Activated CD4-positive, alpha-beta memory T cell treated with anti-CD3 and anti-CD28 coated beads for 36 hours (primary cell): ENCODE measurements at regions not wholly inside any gene's neighbourhood (a gene's known extent, or its start where the extent isn't known, plus 50 kb on each side); places are given as distances from the start of the nearest gene placed in this dataset.

Experiments
- CTCF ChIA-PET: fragments of 350-600 bp; sonication (Branson Sonifier 250); formaldehyde crosslinking; loops from one replicate; lab custom pipeline; 2021; ENCODE audit warnings: antibody characterized with exemption, inconsistent platforms; lab: Charles Lee
- POLR2A ChIA-PET: fragments of 350-600 bp; sonication (Branson Sonifier 250); formaldehyde crosslinking; loops from one replicate; lab custom pipeline; 2021; ENCODE audit warnings: antibody characterized with exemption; lab: Charles Lee
- DNase-seq: peaks from one replicate; pipeline ENCODE4 v3.0.0-alpha.2; 2020
- H3K27ac Mint-ChIP-seq: one replicate; pipeline ENCODE4 v1.8.0; 2021; ENCODE audit warnings: mixed read lengths
- H3K27me3 Mint-ChIP-seq: one replicate; pipeline ENCODE4 v1.8.0; 2021; ENCODE audit warnings: mixed read lengths
- H3K36me3 Mint-ChIP-seq: one replicate; pipeline ENCODE4 v1.8.0; 2021; ENCODE audit warnings: mixed read lengths
- H3K4me1 Mint-ChIP-seq: one replicate; pipeline ENCODE4 v1.8.0; 2021; ENCODE audit warnings: low read depth, mixed read lengths
- H3K4me3 Mint-ChIP-seq: one replicate; pipeline ENCODE4 v1.8.0; 2021; ENCODE audit warnings: mild to moderate bottlenecking, mixed read lengths
- H3K9me3 Mint-ChIP-seq: one replicate; pipeline ENCODE4 v1.8.0; 2021; ENCODE audit warnings: mixed read lengths
- intact Hi-C: fragments of 100-400 bp; cut with micrococcal nuclease; formaldehyde crosslinking; loops from one replicate; pipeline ENCODE4 v1.15.1; 2023

DNA sequence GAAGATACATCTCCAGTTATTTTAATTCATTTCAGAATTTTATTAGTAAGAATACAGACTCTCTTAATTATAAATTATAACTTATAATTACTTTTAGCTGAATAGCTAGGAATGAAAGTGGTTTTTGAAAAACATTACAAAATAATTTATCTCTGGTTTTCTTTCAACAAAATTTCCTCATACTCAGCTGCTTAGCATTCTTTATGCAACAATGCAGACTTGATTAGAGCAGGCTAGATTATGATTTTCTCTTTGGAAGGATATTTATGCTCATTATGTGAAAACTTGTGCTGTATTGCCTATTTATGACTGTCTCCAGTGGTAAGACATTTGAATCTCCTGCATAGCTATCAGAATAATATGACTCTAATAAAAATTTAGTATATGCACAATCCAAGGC lies 2023.7 kb downstream of the C4orf33 start:
- Mint-ChIP-seq H3K4me1 (no peaks in the 10 kb centered on the region), H3K4me3 (no peak overlapping the region), H3K9me3 (peaks cover 3% of the 10 kb centered on the region), H3K36me3 (no peaks in the 10 kb centered on the region), H3K27me3 (no peaks in the 10 kb centered on the region), H3K27ac (no peak overlapping the region)
- POLR2A ChIA-PET, result no interaction called here
- DNase-seq, result no peak
- CTCF ChIA-PET, result interaction anchor here (0.8 kb wide), 1 partner anchor 12 kb away, joined by 3 read pairs; no protein-coding TSS in a partner anchor
- intact Hi-C loops, result no loop called here

DNA sequence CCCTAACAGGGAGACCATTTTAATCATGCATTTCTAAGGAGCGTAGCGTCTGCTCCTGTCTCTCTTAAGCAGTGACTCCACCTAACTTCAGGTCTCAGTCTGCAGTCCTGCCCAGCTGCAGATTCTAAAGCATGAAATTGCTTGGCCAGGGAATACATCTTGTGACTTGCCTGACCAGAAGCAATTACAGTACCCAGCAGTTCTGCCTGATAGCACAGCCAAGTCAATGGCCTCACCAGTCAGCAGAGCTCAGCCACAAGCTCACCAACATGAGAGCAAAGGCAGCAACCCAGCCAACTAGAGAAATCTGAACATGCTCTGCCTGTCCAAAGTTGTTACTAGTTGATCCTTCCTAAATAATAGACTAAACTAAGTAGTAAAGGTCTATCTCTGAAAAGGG lies 2011.9 kb upstream of the PCDH10 start:
- DNase-seq, result no peak
- POLR2A ChIA-PET, result no interaction called here
- no peaks in the 10 kb centered on the region for H3K4me1 Mint-ChIP-seq
- no peak overlapping the region for H3K4me3 Mint-ChIP-seq
- no peaks in the 10 kb centered on the region for H3K27me3 Mint-ChIP-seq
- intact Hi-C loops, result no loop called here
- peaks cover 14% of the 10 kb centered on the region for H3K9me3 Mint-ChIP-seq
- H3K36me3 Mint-ChIP-seq, result no peaks in the 10 kb centered on the region
- CTCF ChIA-PET, result no interaction called here
- no peak overlapping the region for H3K27ac Mint-ChIP-seq

DNA sequence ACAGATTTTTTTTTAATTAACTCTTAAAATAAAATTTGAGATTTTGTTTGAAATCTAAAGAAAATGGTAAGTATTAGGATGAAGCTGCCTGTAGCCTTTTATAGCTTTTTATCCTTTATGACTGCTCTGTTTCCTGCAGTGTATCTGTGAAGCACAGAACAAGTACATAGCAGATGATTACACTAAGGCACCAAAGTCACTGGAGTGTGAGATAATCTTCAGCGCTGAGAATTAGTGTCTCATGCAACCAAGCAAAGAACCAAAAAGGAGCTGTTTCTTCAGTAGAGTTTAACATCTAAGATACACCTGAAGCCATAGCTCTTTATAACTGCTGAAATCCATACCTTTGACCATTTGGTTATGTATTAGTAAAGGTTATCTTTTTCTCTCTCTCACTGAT lies 1989.8 kb upstream of the PCDH10 start:
- POLR2A ChIA-PET, result no interaction called here
- Mint-ChIP-seq H3K36me3 (no peaks in the 10 kb centered on the region), H3K4me1 (no peaks in the 10 kb centered on the region), H3K27me3 (no peaks in the 10 kb centered on the region), H3K27ac (no peak overlapping the region), H3K9me3 (peaks cover 7% of the 10 kb centered on the region), H3K4me3 (no peak overlapping the region)
- no peak for DNase-seq
- CTCF ChIA-PET, result no interaction called here
- intact Hi-C loops, result no loop called here

DNA sequence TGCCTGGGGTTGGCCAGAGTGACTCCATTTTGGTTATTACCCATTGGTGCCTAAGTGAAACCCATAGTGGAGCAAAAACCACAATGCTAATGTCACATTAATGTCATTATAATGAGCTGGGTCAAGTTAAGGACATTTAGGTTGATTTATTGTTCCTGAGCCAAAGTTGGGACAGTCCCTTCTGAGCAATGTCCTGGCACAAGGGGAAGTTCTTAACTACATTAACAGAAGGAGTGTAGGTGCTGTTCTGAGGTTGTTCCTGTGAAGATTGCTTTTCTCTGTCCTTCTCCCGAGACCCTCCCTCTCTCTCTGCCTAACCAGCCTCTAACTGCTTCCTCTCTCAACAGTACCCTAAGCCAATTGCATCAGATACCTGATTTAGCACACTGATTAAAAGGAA lies 1956.8 kb upstream of the PCDH10 start:
- no peak overlapping the region for H3K4me3 Mint-ChIP-seq
- intact Hi-C loops, result no loop called here
- H3K27ac Mint-ChIP-seq, result no peak overlapping the region
- POLR2A ChIA-PET, result no interaction called here
- no peaks in the 10 kb centered on the region for H3K4me1 Mint-ChIP-seq
- CTCF ChIA-PET, result no interaction called here
- H3K27me3 Mint-ChIP-seq, result no peaks in the 10 kb centered on the region
- DNase-seq, result no peak
- H3K36me3 Mint-ChIP-seq, result no peaks in the 10 kb centered on the region
- peaks cover 17% of the 10 kb centered on the region for H3K9me3 Mint-ChIP-seq

DNA sequence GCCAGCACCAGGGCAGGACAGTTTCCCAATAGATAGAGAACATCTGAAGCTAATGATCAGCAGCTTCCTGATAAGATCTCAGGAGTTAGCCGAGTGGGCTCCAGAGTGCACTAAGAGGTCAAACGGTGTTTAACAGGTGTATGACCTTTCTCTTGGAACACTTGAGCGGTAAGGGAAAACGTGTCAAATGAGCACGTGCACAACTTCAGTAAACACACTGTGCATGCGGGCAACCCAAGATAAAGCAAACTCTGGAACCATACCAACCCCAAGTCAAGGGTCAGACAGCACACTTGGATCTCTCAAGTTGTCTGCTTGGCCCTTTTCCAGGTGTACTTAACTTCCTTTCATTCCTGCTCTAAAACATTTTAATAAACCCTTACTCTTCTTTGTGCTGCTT lies 1941.5 kb upstream of the PCDH10 start:
- CTCF ChIA-PET, result no interaction called here
- H3K4me1 Mint-ChIP-seq, result no peaks in the 10 kb centered on the region

DNA sequence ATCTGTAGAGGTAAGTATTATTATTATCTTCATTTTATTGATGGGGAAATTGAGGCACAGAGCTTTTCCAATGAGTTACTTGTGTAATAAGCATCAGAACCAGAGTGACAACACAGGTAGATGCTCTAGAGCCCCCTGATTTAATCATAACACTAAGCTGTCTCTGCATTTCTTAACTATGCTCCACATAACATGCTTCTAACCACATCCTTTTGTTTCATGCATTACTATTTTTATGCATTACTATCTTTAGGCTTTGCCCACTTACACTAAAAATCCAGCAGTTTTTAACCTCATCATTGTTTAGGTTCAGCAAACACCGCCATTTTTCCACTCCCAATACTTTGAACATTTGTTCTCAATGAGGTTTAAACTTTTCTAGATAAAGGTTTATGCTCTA lies 1900.8 kb upstream of the PCDH10 start:
- Mint-ChIP-seq H3K27me3 (no peaks in the 10 kb centered on the region), H3K9me3 (peaks cover 6% of the 10 kb centered on the region), H3K36me3 (no peaks in the 10 kb centered on the region), H3K4me1 (no peaks in the 10 kb centered on the region), H3K27ac (no peak overlapping the region), H3K4me3 (no peak overlapping the region)
- ChIA-PET POLR2A (no interaction called here), CTCF (no interaction called here)
- no peak for DNase-seq
- intact Hi-C loops, result no loop called here

More for the DNA sequence above, 1941.5 kb upstream of the PCDH10 start:
- intact Hi-C loops, result no loop called here
- POLR2A ChIA-PET, result no interaction called here
- no peak for DNase-seq
- no peaks in the 10 kb centered on the region for H3K27me3 Mint-ChIP-seq
- no peak overlapping the region for H3K27ac Mint-ChIP-seq
- H3K4me3 Mint-ChIP-seq, result no peak overlapping the region
- no peaks in the 10 kb centered on the region for H3K36me3 Mint-ChIP-seq
- peaks cover 5% of the 10 kb centered on the region for H3K9me3 Mint-ChIP-seq

DNA sequence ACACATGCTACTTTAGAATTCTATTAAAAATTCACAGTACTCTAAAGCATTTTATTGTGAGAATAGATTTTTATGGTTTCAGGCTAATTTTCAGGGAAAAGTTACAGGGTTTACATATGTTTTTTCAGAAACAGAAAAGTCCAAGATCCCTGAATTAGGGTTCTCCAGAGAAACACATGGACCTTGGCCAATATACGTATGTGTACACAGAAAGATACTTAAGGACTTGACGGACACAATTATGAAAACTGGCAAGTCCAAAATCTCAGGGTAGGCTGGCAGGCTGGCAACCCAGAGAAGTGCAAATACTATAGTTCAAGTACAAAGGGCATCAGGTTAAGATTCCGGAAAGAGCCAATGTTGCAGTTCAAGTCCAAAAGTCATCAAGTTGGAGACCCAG lies 1897.8 kb upstream of the PCDH10 start:
- no peaks in the 10 kb centered on the region for H3K36me3 Mint-ChIP-seq
- POLR2A ChIA-PET, result no interaction called here
- no peaks in the 10 kb centered on the region for H3K27me3 Mint-ChIP-seq
- peaks cover 2% of the 10 kb centered on the region for H3K9me3 Mint-ChIP-seq
- no peak overlapping the region for H3K4me3 Mint-ChIP-seq
- CTCF ChIA-PET, result no interaction called here
- no peaks in the 10 kb centered on the region for H3K4me1 Mint-ChIP-seq
- no peak for DNase-seq
- H3K27ac Mint-ChIP-seq, result no peak overlapping the region
- intact Hi-C loops, result no loop called here

DNA sequence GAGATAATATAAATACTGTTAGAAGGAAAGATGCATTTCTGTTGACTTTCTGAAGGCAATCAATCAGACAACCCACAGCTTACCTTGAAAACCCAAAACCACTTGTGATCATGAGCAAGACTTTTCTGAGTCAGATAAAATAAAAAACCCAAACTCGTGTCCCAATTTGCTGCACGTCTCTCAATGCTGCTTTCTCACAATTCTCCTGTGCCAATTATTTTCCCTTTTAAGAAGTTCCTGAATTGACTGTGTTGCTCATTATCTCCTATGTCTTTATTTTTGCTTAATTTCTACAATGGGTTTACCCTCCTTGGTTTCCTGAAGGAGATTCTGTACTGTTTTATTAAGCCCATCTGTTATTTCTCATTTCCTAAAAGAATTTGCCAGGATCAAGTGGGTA lies 1891.9 kb upstream of the PCDH10 start:
- CTCF ChIA-PET, result interaction anchor here (0.7 kb wide), 1 partner anchor 126 kb away, joined by 3 read pairs; no protein-coding TSS in a partner anchor
- intact Hi-C loops, result no loop called here
- Mint-ChIP-seq H3K27me3 (no peaks in the 10 kb centered on the region), H3K36me3 (no peaks in the 10 kb centered on the region), H3K4me1 (no peaks in the 10 kb centered on the region), H3K27ac (no peak overlapping the region), H3K4me3 (no peak overlapping the region), H3K9me3 (peaks cover 7% of the 10 kb centered on the region)
- no peak for DNase-seq
- POLR2A ChIA-PET, result no interaction called here

DNA sequence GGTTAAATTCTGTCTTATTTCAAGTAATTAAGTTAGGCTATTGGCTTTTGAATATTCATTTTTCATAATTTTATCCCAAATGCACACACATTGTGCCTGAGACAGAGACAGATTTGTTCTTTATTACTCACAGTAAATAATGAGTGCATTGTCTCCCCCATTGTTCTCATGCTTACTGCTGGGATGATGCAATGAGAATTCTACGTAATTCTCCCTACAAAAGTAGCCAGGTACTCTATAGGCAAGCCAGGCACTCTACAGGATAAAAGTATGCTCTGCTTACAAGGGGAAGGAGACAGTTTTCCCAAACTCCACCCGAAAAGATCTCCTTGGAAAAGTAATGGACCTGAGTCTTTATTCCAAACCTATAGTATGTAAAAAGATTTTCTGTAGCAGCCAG lies 1890.7 kb upstream of the PCDH10 start:
- DNase-seq, result no peak
- H3K4me1 Mint-ChIP-seq, result no peaks in the 10 kb centered on the region
- H3K36me3 Mint-ChIP-seq, result no peaks in the 10 kb centered on the region
- POLR2A ChIA-PET, result no interaction called here
- peaks cover 7% of the 10 kb centered on the region for H3K9me3 Mint-ChIP-seq
- intact Hi-C loops, result no loop called here
- H3K27me3 Mint-ChIP-seq, result no peaks in the 10 kb centered on the region
- no peak overlapping the region for H3K4me3 Mint-ChIP-seq
- no peak overlapping the region for H3K27ac Mint-ChIP-seq
- CTCF ChIA-PET, result no interaction called here

DNA sequence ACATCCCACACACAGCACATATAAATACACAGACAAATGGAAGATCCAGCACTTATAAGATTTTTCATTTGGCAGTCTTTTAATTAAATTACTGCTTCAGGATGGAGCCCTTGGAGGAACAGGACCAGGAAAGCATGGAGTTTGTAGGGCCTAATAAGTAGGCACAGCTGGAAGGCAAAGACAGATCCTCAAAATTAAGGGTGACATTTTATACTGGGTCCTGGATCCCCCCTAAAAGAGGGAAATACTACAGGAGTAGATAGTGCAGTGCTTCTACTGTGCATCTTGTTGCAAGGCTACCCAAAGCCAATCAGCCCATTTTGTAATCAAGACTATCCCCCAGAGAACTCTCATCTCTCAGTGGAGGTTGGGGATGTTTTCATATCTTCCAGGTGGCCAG lies 1860.7 kb upstream of the PCDH10 start:
- peaks cover 34% of the 10 kb centered on the region for H3K9me3 Mint-ChIP-seq
- intact Hi-C loops, result no loop called here
- H3K4me1 Mint-ChIP-seq, result no peaks in the 10 kb centered on the region
- H3K4me3 Mint-ChIP-seq, result no peak overlapping the region
- POLR2A ChIA-PET, result no interaction called here
- H3K27me3 Mint-ChIP-seq, result no peaks in the 10 kb centered on the region
- H3K27ac Mint-ChIP-seq, result no peak overlapping the region
- CTCF ChIA-PET, result no interaction called here
- no peaks in the 10 kb centered on the region for H3K36me3 Mint-ChIP-seq
- DNase-seq, result no peak

DNA sequence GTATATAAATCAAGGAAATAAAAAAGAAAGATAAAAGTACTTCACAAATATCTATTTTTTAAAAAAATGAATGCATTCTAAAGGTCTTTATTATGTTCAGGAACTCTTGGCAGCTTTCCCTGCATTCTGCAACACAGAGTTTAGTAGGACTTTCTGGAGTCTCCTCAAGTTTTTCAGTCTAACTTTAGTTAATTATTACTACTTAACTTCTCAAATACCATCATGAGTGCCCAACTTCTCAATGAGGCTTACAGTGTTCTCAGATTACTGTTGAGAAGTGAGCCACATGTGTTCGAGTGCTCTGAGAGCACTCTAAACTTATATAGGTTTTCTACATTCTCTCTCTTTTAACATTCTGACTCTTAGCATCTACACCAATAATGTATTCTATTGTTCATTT lies 1852.9 kb upstream of the PCDH10 start:
- Mint-ChIP-seq H3K4me3 (no peak overlapping the region), H3K9me3 (peaks cover 6% of the 10 kb centered on the region), H3K36me3 (no peaks in the 10 kb centered on the region), H3K4me1 (no peaks in the 10 kb centered on the region), H3K27ac (no peak overlapping the region), H3K27me3 (no peaks in the 10 kb centered on the region)
- no peak for DNase-seq
- POLR2A ChIA-PET, result no interaction called here
- intact Hi-C loops, result no loop called here
- CTCF ChIA-PET, result no interaction called here

DNA sequence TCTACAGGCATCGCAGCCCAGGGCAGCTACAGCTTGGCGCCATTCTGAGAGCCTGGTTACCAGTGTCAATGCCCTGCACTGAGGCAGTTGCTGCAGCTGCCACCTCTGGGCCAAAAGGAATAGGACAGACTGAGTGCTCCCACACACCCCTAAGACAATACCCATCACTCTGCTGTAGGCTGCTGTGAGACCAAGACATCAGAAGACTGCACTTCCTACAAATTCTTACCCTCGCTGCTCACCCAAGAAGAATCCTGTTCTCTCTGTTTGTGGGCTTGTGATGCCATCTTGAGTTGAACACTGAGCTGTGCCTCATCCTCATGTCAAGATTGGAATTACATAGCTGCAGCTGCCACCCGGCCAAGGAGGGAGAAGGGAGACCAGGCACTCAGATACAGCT lies 1847.0 kb upstream of the PCDH10 start:
- DNase-seq, result no peak
- H3K36me3 Mint-ChIP-seq, result no peaks in the 10 kb centered on the region
- CTCF ChIA-PET, result no interaction called here
- H3K9me3 Mint-ChIP-seq, result peaks cover 23% of the 10 kb centered on the region
- no peaks in the 10 kb centered on the region for H3K27me3 Mint-ChIP-seq
- no peak overlapping the region for H3K4me3 Mint-ChIP-seq
- no peaks in the 10 kb centered on the region for H3K4me1 Mint-ChIP-seq
- no peak overlapping the region for H3K27ac Mint-ChIP-seq
- intact Hi-C loops, result no loop called here
- POLR2A ChIA-PET, result no interaction called here

DNA sequence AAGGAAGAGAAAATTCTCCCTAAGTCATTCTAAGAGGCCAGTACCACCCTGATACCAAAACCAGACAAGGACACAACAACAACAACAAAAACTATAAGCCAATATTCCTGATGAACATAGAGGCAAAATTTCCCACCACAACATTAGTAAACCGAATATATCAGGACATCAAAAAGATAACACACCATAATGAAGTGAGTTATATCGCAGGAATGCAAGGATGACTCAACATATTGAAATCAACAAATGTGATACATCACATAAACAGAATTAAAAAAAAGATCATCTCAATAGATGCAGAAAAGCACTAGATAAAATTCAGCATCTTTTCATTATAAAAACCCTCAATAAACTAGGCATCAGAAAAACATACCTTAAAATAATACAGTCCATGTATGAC lies 1844.4 kb upstream of the PCDH10 start:
- H3K36me3 Mint-ChIP-seq, result no peaks in the 10 kb centered on the region
- H3K9me3 Mint-ChIP-seq, result peaks cover 23% of the 10 kb centered on the region
- no peak overlapping the region for H3K4me3 Mint-ChIP-seq
- intact Hi-C loops, result no loop called here
- H3K27ac Mint-ChIP-seq, result no peak overlapping the region
- H3K27me3 Mint-ChIP-seq, result no peaks in the 10 kb centered on the region
- H3K4me1 Mint-ChIP-seq, result no peaks in the 10 kb centered on the region
- ChIA-PET CTCF (no interaction called here), POLR2A (no interaction called here)
- no peak for DNase-seq

DNA sequence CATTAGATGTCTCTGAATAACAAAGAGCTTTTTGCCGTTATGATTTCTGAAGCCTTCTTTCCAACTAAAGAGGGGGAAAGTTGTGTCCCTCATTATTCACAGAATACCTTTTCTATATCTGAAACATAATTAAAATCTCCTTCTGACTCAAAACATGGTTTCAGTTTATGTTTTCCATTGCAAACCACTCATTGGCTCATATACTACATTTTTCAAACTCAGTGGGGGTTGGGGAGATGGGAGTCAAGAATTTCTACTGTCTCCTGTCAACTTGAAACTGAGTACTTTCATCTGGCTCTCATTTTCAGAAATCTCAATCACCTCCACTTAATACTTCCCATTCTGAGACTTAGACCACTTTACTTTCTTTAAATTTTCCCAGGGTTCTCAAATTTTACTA lies 1839.5 kb upstream of the PCDH10 start:
- POLR2A ChIA-PET, result no interaction called here
- Mint-ChIP-seq H3K27me3 (no peaks in the 10 kb centered on the region), H3K27ac (no peak overlapping the region), H3K4me3 (no peak overlapping the region), H3K36me3 (no peaks in the 10 kb centered on the region), H3K9me3 (peaks cover 11% of the 10 kb centered on the region), H3K4me1 (no peaks in the 10 kb centered on the region)
- intact Hi-C loops, result no loop called here
- DNase-seq, result no peak
- CTCF ChIA-PET, result no interaction called here
